WTC11 (cell line): ENCODE measurements at regions not wholly inside any gene's neighbourhood (a gene's known extent, or its start where the extent isn't known, plus 50 kb on each side); places are given as distances from the start of the nearest gene placed in this dataset.

Experiments used
- ATAC-seq: fragments of 200-7000 bp; cut with Tn5 transposase; 2 replicates; pipeline ENCODE4 v1.10.0; 2021; ENCODE audit warnings: mild to moderate bottlenecking, moderate library complexity
- CTCF ChIA-PET: fragments of 300-600 bp; sonication (Branson Sonifier 250); formaldehyde crosslinking; loops from one replicate; lab custom pipeline; 2021; ENCODE audit warnings: antibody characterized with exemption; lab: Charles Lee
- POLR2A ChIA-PET: fragments of 350-600 bp; sonication (Branson Sonifier 250); formaldehyde crosslinking; loops from one replicate; lab custom pipeline; 2021; ENCODE audit warnings: antibody characterized with exemption; lab: Charles Lee
- DNase-seq: peaks from one replicate; pipeline ENCODE4 v3.0.0; 2021; ENCODE audit warnings: low spot score
- H3K27ac Mint-ChIP-seq: 2 replicates; pipeline ENCODE4 v1.8.0; 2021; ENCODE audit warnings: mixed read lengths
- H3K27me3 Mint-ChIP-seq: 2 replicates; pipeline ENCODE4 v1.8.0; 2021; ENCODE audit warnings: low read depth, mild to moderate bottlenecking, moderate library complexity, mixed read lengths
- H3K36me3 Mint-ChIP-seq: 2 replicates; pipeline ENCODE4 v1.8.0; 2021; ENCODE audit warnings: mixed read lengths
- H3K4me1 Mint-ChIP-seq: 2 replicates; pipeline ENCODE4 v1.8.0; 2022; ENCODE audit warnings: mixed read lengths
- H3K4me3 Mint-ChIP-seq: 2 replicates; pipeline ENCODE4 v1.8.0; 2021; ENCODE audit warnings: mild to moderate bottlenecking, moderate library complexity, mixed read lengths
- H3K9me3 Mint-ChIP-seq: 2 replicates; pipeline ENCODE4 v1.8.0; 2021; ENCODE audit warnings: mixed read lengths
- ATF3 ChIP-seq: sonication (generic); formaldehyde crosslinking; conservative IDR thresholded peaks from 2 replicates; pipeline ENCODE4 v1.8.1; 2022; ENCODE audit warnings: mild to moderate bottlenecking, missing genetic modification reagents
- CBFB ChIP-seq: sonication (generic); formaldehyde crosslinking; IDR thresholded peaks from 2 replicates; pipeline ENCODE4 v1.8.1; 2022; ENCODE audit warnings: mild to moderate bottlenecking, low read depth, missing genetic modification reagents
- EMX1 ChIP-seq: fragments of 250-450 bp; sonication (Bioruptor Pico); IDR thresholded peaks from 2 replicates; pipeline ENCODE4 v1.8.0; 2021; ENCODE audit warnings: mild to moderate bottlenecking
- FOXP1 ChIP-seq: sonication (generic); formaldehyde crosslinking; IDR thresholded peaks from 2 replicates; pipeline ENCODE4 v1.8.0; 2022; ENCODE audit warnings: missing genetic modification reagents, mild to moderate bottlenecking, moderate library complexity, borderline replicate concordance
- IRF1 ChIP-seq: sonication (generic); formaldehyde crosslinking; IDR thresholded peaks from 2 replicates; pipeline ENCODE4 v1.8.0; 2023; ENCODE audit warnings: missing genetic modification reagents
- JUN ChIP-seq: sonication (generic); formaldehyde crosslinking; IDR thresholded peaks from 2 replicates; pipeline ENCODE4 v1.8.0; 2023; ENCODE audit warnings: mild to moderate bottlenecking, missing genetic modification reagents
- KAT7 ChIP-seq: sonication (generic); formaldehyde crosslinking; IDR thresholded peaks from 2 replicates; pipeline ENCODE4 v1.8.1; 2023; ENCODE audit warnings: missing genetic modification reagents, mild to moderate bottlenecking, borderline replicate concordance
- MXD4 ChIP-seq: fragments of 250-450 bp; sonication (Bioruptor Pico); IDR thresholded peaks from 2 replicates; pipeline ENCODE4 v1.8.0; 2021; ENCODE audit warnings: mild to moderate bottlenecking, moderate library complexity, borderline replicate concordance
- NFATC4 ChIP-seq: fragments of 250-450 bp; sonication (Bioruptor Pico); IDR thresholded peaks from 2 replicates; pipeline ENCODE4 v1.9.0; 2021; ENCODE audit warnings: mild to moderate bottlenecking
- NFE2L1 ChIP-seq: sonication (generic); formaldehyde crosslinking; IDR thresholded peaks from 2 replicates; pipeline ENCODE4 v1.8.1; 2023; ENCODE audit warnings: missing genetic modification reagents
- NFYB ChIP-seq: sonication (generic); formaldehyde crosslinking; conservative IDR thresholded peaks from 2 replicates; pipeline ENCODE4 v1.8.0; 2022; ENCODE audit warnings: low read depth, missing genetic modification reagents
- PRDM15 ChIP-seq: sonication (generic); formaldehyde crosslinking; IDR thresholded peaks from 2 replicates; pipeline ENCODE4 v1.8.0; 2022; ENCODE audit warnings: missing genetic modification reagents
- SOX15 ChIP-seq: fragments of 250-450 bp; sonication (Bioruptor Pico); IDR thresholded peaks from 2 replicates; pipeline ENCODE4 v1.9.0; 2021; ENCODE audit warnings: mild to moderate bottlenecking
- TP53 ChIP-seq: sonication (generic); formaldehyde crosslinking; IDR thresholded peaks from 2 replicates; pipeline ENCODE4 v1.8.1; 2023; ENCODE audit warnings: mild to moderate bottlenecking, missing genetic modification reagents
- USF1 ChIP-seq: sonication (generic); formaldehyde crosslinking; IDR thresholded peaks from 2 replicates; pipeline ENCODE4 v1.8.0; 2022; ENCODE audit warnings: mild to moderate bottlenecking, missing genetic modification reagents
- ZNF232 ChIP-seq: sonication (generic); formaldehyde crosslinking; IDR thresholded peaks from 2 replicates; pipeline ENCODE4 v1.8.0; 2022; ENCODE audit warnings: mild to moderate bottlenecking, missing genetic modification reagents
- ZNF317 ChIP-seq: sonication (generic); formaldehyde crosslinking; IDR thresholded peaks from 2 replicates; pipeline ENCODE4 v1.8.1; 2023; ENCODE audit warnings: low read depth, mild to moderate bottlenecking, moderate library complexity, missing genetic modification reagents, borderline replicate concordance
- ZNF423 ChIP-seq: fragments of 250-450 bp; sonication (Bioruptor Pico); IDR thresholded peaks from 2 replicates; pipeline ENCODE4 v2.1.2; 2022; ENCODE audit warnings: mild to moderate bottlenecking, moderate library complexity
- ZSCAN18 ChIP-seq: fragments of 250-450 bp; sonication (Bioruptor Pico); IDR thresholded peaks from 2 replicates; pipeline ENCODE4 v2.1.2; 2022; ENCODE audit warnings: mild to moderate bottlenecking, moderate library complexity

GRCh38 chr7:33726582-33726981, 178.8 kb upstream of the BMPER start:
- ATAC-seq (peak; percentile 73), DNase-seq (peak; percentile 21)
- Mint-ChIP-seq H3K9me3 (peaks cover 5% of the 10 kb centered on the region), H3K27me3 (no peaks in the 10 kb centered on the region), H3K4me1 (peaks cover 23% of the 10 kb centered on the region), H3K36me3 (peaks cover 10% of the 10 kb centered on the region; the same call in 1 of the 2 replicates), H3K4me3 (no peak overlapping the region), H3K27ac (no peak overlapping the region)
- CTCF ChIA-PET = interaction anchor here (0.6 to 1.6 kb wide), 6 partner anchors 9 to 267 kb away, joined by 3 to 9 read pairs (median 3); no protein-coding TSS in a partner anchor
- TF ChIP-seq USF1 (CRISPR knock-in tag) (no peak), IRF1 (CRISPR knock-in tag) (no peak), NFYB (no peak), KAT7 (CRISPR knock-in tag) (no peak), ATF3 (CRISPR knock-in tag) (no peak), ZNF232 (CRISPR knock-in tag) (no peak), PRDM15 (CRISPR knock-in tag) (no peak), JUN (no peak), CBFB (CRISPR knock-in tag) (no peak), ZSCAN18 (0 out of 2 replicates have a peak, but pooled peaks have one; percentile 29), ZNF423 (CRISPR knock-in tag) (peak; percentile 81), NFE2L1 (CRISPR knock-in tag) (no peak), MXD4 (CRISPR knock-in tag) (no peak)
- POLR2A ChIA-PET = no interaction called here

- Mint-ChIP-seq H3K9me3 (peaks cover 5% of the 10 kb centered on the region), H3K27me3 (no peaks in the 10 kb centered on the region), H3K27ac (no peak overlapping the region), H3K4me1 (peaks cover 23% of the 10 kb centered on the region), H3K4me3 (no peak overlapping the region), H3K36me3 (peaks cover 10% of the 10 kb centered on the region; the same call in 1 of the 2 replicates)
- ChIA-PET CTCF (interaction anchor here (1.0 to 1.6 kb wide), 5 partner anchors 10 to 268 kb away, joined by 3 to 9 read pairs (median 3); no protein-coding TSS in a partner anchor), POLR2A (no interaction called here)
- peak; percentile 36 for ATAC-seq
- no peak for TF ChIP-seq EMX1
- TF ChIP-seq FOXP1 (CRISPR knock-in tag) = no peak
- TF ChIP-seq ZNF317 (CRISPR knock-in tag) = no peak
- TF ChIP-seq TP53 = no peak
- TF ChIP-seq SOX15 (CRISPR knock-in tag) = no peak
- no peak for TF ChIP-seq NFATC4
- DNase-seq = no peak
These were observed 178.0 kb upstream of the BMPER start for GRCh38 chr7:33727315-33727714.
